Astrocyte of the cerebellum (primary cell): ENCODE measurements at regions not wholly inside any gene's neighbourhood (a gene's known extent, or its start where the extent isn't known, plus 50 kb on each side); places are given as distances from the start of the nearest gene placed in this dataset.

ENCODE experiments used
- DNase-seq: peaks from one replicate; pipeline ENCODE4 v3.0.0-alpha.2; 2011; ENCODE audit warnings: low read depth
- H3K4me3 ChIP-seq: 2 replicates; pipeline ENCODE4 v1.5.1; 2011; ENCODE audit warnings: mild to moderate bottlenecking, low read depth, low read length, moderate library complexity
- in situ Hi-C: cut with HindIII; loops from 2 replicates; pipeline ENCODE4 v1.10.0; 2017; ENCODE audit warnings: low sequenced_read_pairs
- TF ChIP-seq, protein P1 (sequence below): IDR thresholded peaks from 2 replicates; pipeline ENCODE4 v1.5.1; 2012; ENCODE audit warnings: low read length, low read depth, moderate library complexity, mild to moderate bottlenecking; ENCODE audit errors: missing control alignments

DNA sequence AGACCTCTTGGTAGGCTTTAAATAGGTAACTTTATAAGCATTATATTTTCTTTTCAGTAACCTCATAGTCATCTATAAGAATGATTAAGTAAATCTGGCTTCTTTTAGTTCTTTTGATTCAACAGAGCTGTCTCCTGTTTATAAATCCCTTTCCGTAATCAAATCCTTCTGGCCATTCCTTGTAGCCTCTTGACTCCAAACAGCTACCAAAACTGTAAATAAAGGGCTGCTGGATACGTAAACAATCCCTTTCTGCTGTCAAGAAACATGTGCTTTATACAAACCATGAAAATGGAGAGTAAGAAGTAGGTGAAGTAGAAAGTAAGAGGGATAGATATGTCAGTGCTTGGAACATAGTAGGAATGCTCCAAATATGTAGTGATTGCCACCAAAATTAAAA, 183.2 kb upstream of the CASK start:
- DNase-seq = no peak
- in situ Hi-C loops = no loop called here
- TF ChIP-seq, protein P1, sequence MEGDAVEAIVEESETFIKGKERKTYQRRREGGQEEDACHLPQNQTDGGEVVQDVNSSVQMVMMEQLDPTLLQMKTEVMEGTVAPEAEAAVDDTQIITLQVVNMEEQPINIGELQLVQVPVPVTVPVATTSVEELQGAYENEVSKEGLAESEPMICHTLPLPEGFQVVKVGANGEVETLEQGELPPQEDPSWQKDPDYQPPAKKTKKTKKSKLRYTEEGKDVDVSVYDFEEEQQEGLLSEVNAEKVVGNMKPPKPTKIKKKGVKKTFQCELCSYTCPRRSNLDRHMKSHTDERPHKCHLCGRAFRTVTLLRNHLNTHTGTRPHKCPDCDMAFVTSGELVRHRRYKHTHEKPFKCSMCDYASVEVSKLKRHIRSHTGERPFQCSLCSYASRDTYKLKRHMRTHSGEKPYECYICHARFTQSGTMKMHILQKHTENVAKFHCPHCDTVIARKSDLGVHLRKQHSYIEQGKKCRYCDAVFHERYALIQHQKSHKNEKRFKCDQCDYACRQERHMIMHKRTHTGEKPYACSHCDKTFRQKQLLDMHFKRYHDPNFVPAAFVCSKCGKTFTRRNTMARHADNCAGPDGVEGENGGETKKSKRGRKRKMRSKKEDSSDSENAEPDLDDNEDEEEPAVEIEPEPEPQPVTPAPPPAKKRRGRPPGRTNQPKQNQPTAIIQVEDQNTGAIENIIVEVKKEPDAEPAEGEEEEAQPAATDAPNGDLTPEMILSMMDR = no peak
- no peak overlapping the region for H3K4me3 ChIP-seq

DNA sequence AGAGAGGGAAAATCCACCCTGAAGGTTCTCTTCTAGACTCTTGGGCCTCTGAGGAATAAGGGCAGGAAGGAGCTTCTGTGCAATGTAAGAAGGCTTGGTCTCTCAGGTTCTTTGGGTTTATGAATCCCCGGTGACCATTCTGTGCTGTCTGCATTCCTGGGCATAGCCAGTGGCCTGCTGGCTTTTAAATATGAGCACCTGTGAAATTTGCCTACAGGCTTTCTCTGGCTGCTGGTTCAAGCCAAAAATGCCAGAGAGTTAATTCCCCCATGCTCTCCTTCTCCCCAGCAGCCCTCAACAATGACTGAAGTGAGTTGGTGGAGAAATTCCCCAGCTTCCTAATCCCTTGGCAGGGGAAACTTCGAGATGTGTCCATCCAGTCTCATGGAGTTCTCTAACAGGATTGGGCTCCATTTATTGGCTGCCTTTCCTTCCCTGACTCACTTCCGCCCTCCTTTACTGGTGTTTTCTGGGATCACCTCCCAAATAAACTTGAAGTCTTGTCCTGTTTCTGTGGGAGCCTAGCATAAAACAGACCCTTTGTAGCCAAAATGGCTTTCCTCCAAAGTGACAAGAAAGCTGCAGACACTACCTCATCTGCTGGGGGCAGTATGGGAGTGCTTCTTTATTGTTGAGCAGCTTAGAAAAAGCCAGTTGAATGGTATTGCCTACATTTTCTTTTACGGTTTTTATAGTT, 179.4 kb upstream of the CASK start:
- TF ChIP-seq, protein P1 = no peak
- in situ Hi-C loops = no loop called here
- peak; percentile 9 for DNase-seq

DNA sequence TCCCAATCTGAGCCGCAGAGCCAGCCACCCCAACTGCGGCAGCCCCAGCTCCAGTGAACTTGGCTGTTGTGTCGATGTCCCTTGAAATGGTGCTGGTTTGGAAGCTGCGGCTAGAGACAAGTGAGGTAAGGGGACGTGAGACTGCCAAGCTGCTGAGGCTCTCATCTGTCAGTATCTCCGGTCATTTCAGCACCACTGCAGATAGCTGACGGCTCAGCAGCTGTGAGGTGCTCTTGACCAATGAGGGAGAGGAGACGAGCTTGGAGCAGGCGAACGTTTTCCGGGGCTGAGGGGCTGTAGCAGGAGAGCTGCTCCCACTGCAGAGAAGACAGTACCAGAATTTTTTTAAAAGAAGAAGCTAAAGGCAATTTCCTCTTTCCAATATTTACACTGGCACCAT, 175.5 kb upstream of the CASK start:
- TF ChIP-seq, protein P1 = no peak
- in situ Hi-C loops = no loop called here
- DNase-seq = no peak
- no peak overlapping the region for H3K4me3 ChIP-seq

More for the DNA sequence above, 179.4 kb upstream of the CASK start:
- H3K4me3 ChIP-seq = no peak overlapping the region

DNA sequence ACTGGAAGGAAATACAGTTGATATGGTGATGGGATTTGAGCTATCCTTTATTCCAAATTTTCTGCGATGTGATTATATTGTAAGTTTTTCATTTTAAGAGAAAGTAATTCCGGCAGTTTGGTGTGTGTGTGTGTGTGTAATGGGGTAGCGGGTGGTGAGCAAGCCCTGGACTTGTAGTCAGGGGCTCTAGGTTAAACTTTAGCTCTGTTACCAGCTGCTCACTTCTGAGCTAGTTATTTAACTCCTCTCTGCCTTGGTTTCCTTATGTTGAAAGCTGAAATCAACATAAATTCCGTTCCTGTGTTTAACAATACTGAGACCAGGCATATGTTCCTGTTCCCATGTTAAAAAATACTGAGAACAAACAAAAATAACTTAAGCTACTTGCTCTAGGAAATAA, 174.1 kb upstream of the CASK start:
- in situ Hi-C loops = no loop called here
- no peak for DNase-seq
- TF ChIP-seq, protein P1 = no peak
- H3K4me3 ChIP-seq = no peak overlapping the region

DNA sequence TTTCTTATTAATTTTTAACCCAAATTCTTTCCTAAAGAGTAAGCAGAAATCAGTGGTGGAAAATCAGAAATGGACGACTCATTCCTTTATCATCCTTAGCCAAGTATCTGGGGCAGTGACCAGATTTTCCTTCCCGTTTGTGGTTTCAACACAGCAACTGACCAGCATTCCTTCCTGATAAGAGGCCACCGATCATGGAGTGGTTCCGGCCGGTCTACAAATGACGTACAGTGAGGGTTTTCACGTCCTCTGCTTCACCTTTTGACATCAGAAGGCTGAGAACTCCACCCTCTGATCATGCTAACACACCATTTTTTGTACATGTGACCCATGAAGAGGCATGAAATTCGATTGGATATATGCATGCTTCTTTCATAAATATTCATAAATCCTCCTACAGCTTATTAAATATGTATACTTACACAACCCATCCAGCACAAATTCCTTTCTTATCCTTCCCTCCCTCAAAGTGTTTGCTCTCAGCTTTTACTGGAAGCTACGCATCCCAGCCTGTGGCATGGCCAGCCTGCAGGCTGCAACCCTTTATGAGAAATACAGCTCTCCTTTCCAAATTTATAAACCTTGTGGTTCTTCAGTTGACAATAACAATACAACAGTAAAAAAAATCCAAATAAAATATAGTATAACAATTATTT, 173.0 kb upstream of the CASK start:
- TF ChIP-seq, protein P1 = no peak

DNA sequence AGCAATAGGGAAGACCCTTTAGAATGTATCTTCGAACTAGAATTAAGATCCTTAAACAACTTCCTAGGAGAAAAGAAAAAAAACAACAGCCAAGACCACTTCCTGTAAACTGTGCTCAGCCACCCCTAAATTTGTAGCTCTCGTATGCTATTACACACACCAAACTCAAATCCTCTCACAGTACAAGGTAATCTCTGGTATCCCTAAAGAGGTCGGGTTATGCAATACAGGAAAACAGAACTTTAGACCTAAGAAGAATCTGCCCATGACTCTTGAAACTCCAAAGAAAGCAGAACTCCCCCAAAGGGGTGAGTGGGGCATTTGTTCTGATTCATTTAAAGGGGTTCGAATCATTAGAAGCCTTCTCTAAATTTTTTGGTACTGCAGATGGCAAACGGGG, 170.9 kb upstream of the CASK start:
- in situ Hi-C loops = no loop called here
- TF ChIP-seq, protein P1 = no peak
- no peak overlapping the region for H3K4me3 ChIP-seq
- DNase-seq = no peak

More for the DNA sequence above, 173.0 kb upstream of the CASK start:
- no peak overlapping the region for H3K4me3 ChIP-seq
- in situ Hi-C loops = no loop called here
- peak; percentile 89 for DNase-seq
